ENCODE measurements at regions not wholly inside any gene's neighbourhood (a gene's known extent, or its start where the extent isn't known, plus 50 kb on each side); places are given as distances from the start of the nearest gene placed in this dataset.

GRCh38 chr9:88783711-88784083 lies 207.6 kb upstream of the S1PR3 start:
- TF ChIP-seq, protein P1, sequence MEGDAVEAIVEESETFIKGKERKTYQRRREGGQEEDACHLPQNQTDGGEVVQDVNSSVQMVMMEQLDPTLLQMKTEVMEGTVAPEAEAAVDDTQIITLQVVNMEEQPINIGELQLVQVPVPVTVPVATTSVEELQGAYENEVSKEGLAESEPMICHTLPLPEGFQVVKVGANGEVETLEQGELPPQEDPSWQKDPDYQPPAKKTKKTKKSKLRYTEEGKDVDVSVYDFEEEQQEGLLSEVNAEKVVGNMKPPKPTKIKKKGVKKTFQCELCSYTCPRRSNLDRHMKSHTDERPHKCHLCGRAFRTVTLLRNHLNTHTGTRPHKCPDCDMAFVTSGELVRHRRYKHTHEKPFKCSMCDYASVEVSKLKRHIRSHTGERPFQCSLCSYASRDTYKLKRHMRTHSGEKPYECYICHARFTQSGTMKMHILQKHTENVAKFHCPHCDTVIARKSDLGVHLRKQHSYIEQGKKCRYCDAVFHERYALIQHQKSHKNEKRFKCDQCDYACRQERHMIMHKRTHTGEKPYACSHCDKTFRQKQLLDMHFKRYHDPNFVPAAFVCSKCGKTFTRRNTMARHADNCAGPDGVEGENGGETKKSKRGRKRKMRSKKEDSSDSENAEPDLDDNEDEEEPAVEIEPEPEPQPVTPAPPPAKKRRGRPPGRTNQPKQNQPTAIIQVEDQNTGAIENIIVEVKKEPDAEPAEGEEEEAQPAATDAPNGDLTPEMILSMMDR (IDR thresholded peaks at IDR 0.05; ENCODE audit: low read depth, low read length) = no peak
- no peak for DNase-seq (ENCODE audit: low read depth, low spot score)
- Histone ChIP-seq H3K27ac (ENCODE audit: low read depth, low read length) (no peak overlapping the region), H3K27me3 (ENCODE audit: control insufficient read depth, insufficient read depth, low read length) (no peaks in the 10 kb centered on the region), H3K9me3 (ENCODE audit: control insufficient read depth, insufficient read depth, low read length) (no peaks in the 10 kb centered on the region), H3K4me3 (ENCODE audit: low read depth, low read length) (no peak overlapping the region)
- ChIA-PET POLR2A (no interaction called here), CTCF (no interaction called here)

GRCh38 chr9:88784960-88785359 lies 206.3 kb upstream of the S1PR3 start:
- DNase-seq (ENCODE audit: low read depth, low spot score) = no peak
- ChIA-PET POLR2A (no interaction called here), CTCF (no interaction called here)
- no peak overlapping the region for H3K27ac ChIP-seq (ENCODE audit: low read depth, low read length)
- H3K9me3 ChIP-seq (ENCODE audit: control insufficient read depth, insufficient read depth, low read length) = no peaks in the 10 kb centered on the region
- H3K27me3 ChIP-seq (ENCODE audit: control insufficient read depth, insufficient read depth, low read length) = no peaks in the 10 kb centered on the region
- TF ChIP-seq, protein P1 (IDR thresholded peaks at IDR 0.05; ENCODE audit: low read depth, low read length) = no peak
- H3K4me3 ChIP-seq (ENCODE audit: low read depth, low read length) = no peak overlapping the region

GRCh38 chr9:88786291-88787079 lies 204.8 kb upstream of the S1PR3 start:
- H3K9me3 ChIP-seq (ENCODE audit: control insufficient read depth, insufficient read depth, low read length) = no peaks in the 10 kb centered on the region
- H3K27ac ChIP-seq (ENCODE audit: low read depth, low read length) = no peak overlapping the region
- TF ChIP-seq, protein P1 (IDR thresholded peaks at IDR 0.05; ENCODE audit: low read depth, low read length) = no peak
- ChIA-PET POLR2A (no interaction called here), CTCF (no interaction called here)
- no peaks in the 10 kb centered on the region for H3K27me3 ChIP-seq (ENCODE audit: control insufficient read depth, insufficient read depth, low read length)
- DNase-seq (ENCODE audit: low read depth, low spot score) = no peak
- H3K4me3 ChIP-seq (ENCODE audit: low read depth, low read length) = no peak overlapping the region

- H3K27me3 ChIP-seq (ENCODE audit: control insufficient read depth, insufficient read depth, low read length) = no peaks in the 10 kb centered on the region
- DNase-seq (ENCODE audit: low read depth, low spot score) = no peak
- POLR2A ChIA-PET = no interaction called here
- H3K27ac ChIP-seq (ENCODE audit: low read depth, low read length) = no peak overlapping the region
- H3K9me3 ChIP-seq (ENCODE audit: control insufficient read depth, insufficient read depth, low read length) = no peaks in the 10 kb centered on the region
- TF ChIP-seq, protein P1 (IDR thresholded peaks at IDR 0.05; ENCODE audit: low read depth, low read length) = no peak
- CTCF ChIA-PET = no interaction called here
- H3K4me3 ChIP-seq (ENCODE audit: low read depth, low read length) = no peak overlapping the region
Observed at GRCh38 chr9:88789785-88790184, 201.5 kb upstream of the S1PR3 start.

GRCh38 chr9:88791105-88791805 lies 200.0 kb upstream of the S1PR3 start:
- H3K27ac ChIP-seq (ENCODE audit: low read depth, low read length) = no peak overlapping the region
- H3K27me3 ChIP-seq (ENCODE audit: control insufficient read depth, insufficient read depth, low read length) = no peaks in the 10 kb centered on the region
- TF ChIP-seq, protein P1 (IDR thresholded peaks at IDR 0.05; ENCODE audit: low read depth, low read length) = no peak
- ChIA-PET CTCF (no interaction called here), POLR2A (interaction anchor here (1.2 kb wide), 1 partner anchor 17 kb away, joined by 3 read pairs; no protein-coding TSS in a partner anchor)
- H3K4me3 ChIP-seq (ENCODE audit: low read depth, low read length) = no peak overlapping the region
- no peaks in the 10 kb centered on the region for H3K9me3 ChIP-seq (ENCODE audit: control insufficient read depth, insufficient read depth, low read length)
- peak; percentile 66 for DNase-seq (ENCODE audit: low read depth, low spot score)
